ENCODE measurements at regions not wholly inside any gene's neighbourhood (a gene's known extent, or its start where the extent isn't known, plus 50 kb on each side); places are given as distances from the start of the nearest gene placed in this dataset.

DNA sequence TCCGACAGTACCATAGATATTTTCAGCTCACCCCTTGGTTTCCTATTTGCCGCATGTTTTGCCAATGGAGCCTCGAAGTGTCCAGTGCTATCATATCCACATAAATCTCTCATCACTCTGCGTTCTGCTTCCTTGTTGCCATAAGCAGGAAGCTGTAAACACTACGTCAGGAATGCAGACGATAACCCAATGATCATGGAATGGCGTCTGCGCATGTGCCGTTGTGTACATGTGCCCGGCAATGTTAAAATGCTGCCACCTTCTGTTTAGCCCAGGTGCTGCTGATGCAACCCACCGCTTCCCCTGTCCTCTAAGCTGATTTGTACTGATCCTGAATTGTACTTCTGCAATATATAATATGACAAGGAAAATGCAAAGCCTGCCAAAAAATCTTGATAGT is 607.5 kb downstream of the HDGFL1 start:
- ChIA-PET POLR2A (no interaction called here), CTCF (interaction anchor here (0.7 kb wide), 1 partner anchor 1125 kb away, joined by 3 read pairs; no protein-coding TSS in a partner anchor)
- peak; percentile 60 for TF ChIP-seq SETDB1 (IDR thresholded peaks at IDR 0.05; ENCODE audit: insufficient read length, low read length)
- 0 out of 2 replicates have a peak, but pooled peaks have one; percentile 13 for TF ChIP-seq ZNF654 (tag by site-specific recombination; IDR thresholded peaks at IDR 0.05; ENCODE audit: low read depth)
- no peak for TF ChIP-seq KLF8 (tag by site-specific recombination; IDR thresholded peaks at IDR 0.05)
- Histone ChIP-seq H3K9me3 (ENCODE audit: control insufficient read depth, insufficient read depth, low read depth, low read length) (no peaks in the 10 kb centered on the region), H3K27ac (ENCODE audit: extremely low read depth, low read depth, low read length) (no peak overlapping the region), H3K4me3 (ENCODE audit: low read depth, low read length) (no peak overlapping the region), H3K36me3 (ENCODE audit: control insufficient read depth in 2 of 2, insufficient read depth in 1 of 2, low read length in 2 of 2) (no peaks in the 10 kb centered on the region), H3K4me1 (ENCODE audit: control insufficient read depth, insufficient read depth, low read length) (peaks cover 6% of the 10 kb centered on the region)

DNA sequence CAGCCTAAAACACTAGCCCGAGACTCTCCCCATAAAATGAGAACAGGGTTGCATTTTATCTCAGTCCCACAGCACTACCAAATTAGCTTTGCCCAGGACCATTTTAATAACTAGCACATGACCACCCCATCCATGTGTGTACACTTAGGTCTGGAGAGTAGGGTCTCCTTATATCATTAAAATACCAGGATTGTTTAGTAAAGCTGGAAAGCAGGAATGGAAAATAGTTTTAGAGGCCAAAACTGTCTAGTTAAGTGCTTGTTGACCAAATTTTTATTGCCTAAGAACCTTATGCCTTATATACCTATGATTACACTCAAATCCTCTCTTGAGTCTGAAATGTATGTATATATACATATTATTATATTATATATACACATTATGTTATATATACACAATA is 608.4 kb downstream of the HDGFL1 start:
- Histone ChIP-seq H3K27ac (ENCODE audit: extremely low read depth, low read depth, low read length) (no peak overlapping the region), H3K36me3 (ENCODE audit: control insufficient read depth in 2 of 2, insufficient read depth in 1 of 2, low read length in 2 of 2) (no peaks in the 10 kb centered on the region), H3K4me3 (ENCODE audit: low read depth, low read length) (no peak overlapping the region), H3K9me3 (ENCODE audit: control insufficient read depth, insufficient read depth, low read depth, low read length) (no peaks in the 10 kb centered on the region), H3K4me1 (ENCODE audit: control insufficient read depth, insufficient read depth, low read length) (peaks cover 6% of the 10 kb centered on the region)
- no peak for TF ChIP-seq ZEB2 (tag by site-specific recombination; IDR thresholded peaks at IDR 0.05)
- TF ChIP-seq ZXDB (tag by site-specific recombination; IDR thresholded peaks at IDR 0.05), result no peak
- no peak for TF ChIP-seq ZNF292 (tag by site-specific recombination; IDR thresholded peaks at IDR 0.05; ENCODE audit: borderline replicate concordance, low read depth)
- TF ChIP-seq ZNF155 (tag by site-specific recombination; IDR thresholded peaks at IDR 0.05), result no peak
- TF ChIP-seq ZNF23 (tag by site-specific recombination; IDR thresholded peaks at IDR 0.05; ENCODE audit: borderline replicate concordance), result no peak
- TF ChIP-seq HOXA7 (CRISPR knock-in tag; IDR thresholded peaks at IDR 0.05; ENCODE audit: borderline replicate concordance), result no peak
- TF ChIP-seq, protein P1, sequence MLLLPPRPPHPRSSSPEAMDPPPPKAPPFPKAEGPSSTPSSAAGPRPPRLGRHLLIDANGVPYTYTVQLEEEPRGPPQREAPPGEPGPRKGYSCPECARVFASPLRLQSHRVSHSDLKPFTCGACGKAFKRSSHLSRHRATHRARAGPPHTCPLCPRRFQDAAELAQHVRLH (tag by site-specific recombination; IDR thresholded peaks at IDR 0.05), result no peak
- TF ChIP-seq ZNF610 (tag by site-specific recombination; IDR thresholded peaks at IDR 0.05; ENCODE audit: borderline replicate concordance), result no peak
- TF ChIP-seq ZNF2 (tag by site-specific recombination; IDR thresholded peaks at IDR 0.05), result no peak
- TF ChIP-seq ZNF133 (tag by site-specific recombination; IDR thresholded peaks at IDR 0.05), result no peak
- TF ChIP-seq ZNF560 (tag by site-specific recombination; IDR thresholded peaks at IDR 0.05; ENCODE audit: borderline replicate concordance), result no peak
- ChIA-PET POLR2A (no interaction called here), CTCF (interaction anchor here (0.7 to 0.9 kb wide), 2 partner anchors 9 to 132 kb away, joined by 3 to 4 read pairs; no protein-coding TSS in a partner anchor)

DNA sequence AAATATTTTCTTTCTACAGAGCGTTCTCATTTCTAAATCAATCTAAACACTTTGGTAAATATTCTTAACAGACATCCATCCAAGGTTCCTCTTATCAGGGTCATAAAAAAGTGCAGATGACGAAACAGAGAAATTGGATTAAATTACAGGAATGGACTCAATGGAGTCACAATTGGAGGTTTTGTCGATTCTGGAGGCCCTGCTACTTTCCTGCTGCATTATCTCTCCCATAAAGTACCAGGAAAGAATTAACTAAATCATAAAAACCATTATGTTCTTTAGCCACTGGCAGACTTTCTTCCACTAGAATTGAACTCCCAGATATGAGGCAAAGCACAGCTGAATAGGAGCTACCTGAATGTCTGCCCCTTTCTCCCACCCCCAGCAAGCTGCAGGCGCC is 610.6 kb downstream of the HDGFL1 start:
- TF ChIP-seq ZBTB48 (tag by site-specific recombination; IDR thresholded peaks at IDR 0.05) (no peak), HOXA7 (CRISPR knock-in tag; IDR thresholded peaks at IDR 0.05; ENCODE audit: borderline replicate concordance) (no peak), HIC1 (tag by site-specific recombination; IDR thresholded peaks at IDR 0.05) (no peak), TRIM28 (IDR thresholded peaks at IDR 0.05; ENCODE audit: borderline replicate concordance, low read length) (peak; percentile 37; the same call in 1 of the 2 replicates)
- Histone ChIP-seq H3K9me3 (ENCODE audit: control insufficient read depth, insufficient read depth, low read depth, low read length) (no peaks in the 10 kb centered on the region), H3K27ac (ENCODE audit: extremely low read depth, low read depth, low read length) (no peak overlapping the region), H3K36me3 (ENCODE audit: control insufficient read depth in 2 of 2, insufficient read depth in 1 of 2, low read length in 2 of 2) (no peaks in the 10 kb centered on the region), H3K4me1 (ENCODE audit: control insufficient read depth, insufficient read depth, low read length) (peaks cover 6% of the 10 kb centered on the region), H3K4me3 (ENCODE audit: low read depth, low read length) (no peak overlapping the region)
- ChIA-PET CTCF (no interaction called here), POLR2A (no interaction called here)
